ENCODE measurements at regions not wholly inside any gene's neighbourhood (a gene's known extent, or its start where the extent isn't known, plus 50 kb on each side); places are given as distances from the start of the nearest gene placed in this dataset.
"Not testable (repeated sequence)": the region's sequence is repeated elsewhere in the genome, so short reads cannot be mapped to it uniquely, and the experiment has no call there.

DNA sequence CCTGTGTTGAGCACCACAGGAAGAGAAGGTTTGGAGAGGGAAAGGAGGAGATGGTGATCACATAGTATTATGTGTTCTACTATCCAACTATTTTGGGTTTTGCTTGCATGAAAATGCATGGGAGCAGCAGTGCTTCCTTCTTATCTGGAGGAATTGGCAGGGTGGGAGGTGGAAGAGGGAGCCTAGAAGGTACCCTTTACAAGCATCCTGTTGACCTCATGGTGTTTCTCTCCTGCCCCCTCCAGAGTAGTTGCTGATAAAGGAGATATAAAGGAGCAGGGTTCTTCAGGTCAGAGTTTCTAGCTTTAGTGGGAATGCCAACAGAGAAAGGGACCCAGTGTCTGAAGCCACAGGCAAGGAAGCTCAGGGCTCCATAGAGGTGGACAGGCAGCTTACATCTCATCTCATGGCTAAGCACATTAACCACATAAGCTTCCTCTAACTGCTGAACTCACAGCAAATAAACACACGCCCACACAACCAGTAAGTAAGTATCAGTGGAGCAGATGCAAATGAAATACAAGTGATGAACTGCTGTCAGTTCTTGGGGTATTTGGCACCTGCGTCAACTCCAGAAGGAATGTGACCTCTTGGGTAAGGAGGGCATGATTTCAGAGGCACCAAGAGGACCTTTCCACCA lies 174.2 kb upstream of the SLC38A2 start:
- TF ChIP-seq TAF1 (IDR thresholded peaks at IDR 0.05; ENCODE audit: low read depth, low read length), result no peak
- peak; percentile 63 for TF ChIP-seq POU2F2 (IDR thresholded peaks at IDR 0.05; ENCODE audit: low read depth, low read length)
- FAIRE-seq (peak; percentile 68), DNase-seq (ENCODE audit: insufficient read length, low spot score) (no peak)

DNA sequence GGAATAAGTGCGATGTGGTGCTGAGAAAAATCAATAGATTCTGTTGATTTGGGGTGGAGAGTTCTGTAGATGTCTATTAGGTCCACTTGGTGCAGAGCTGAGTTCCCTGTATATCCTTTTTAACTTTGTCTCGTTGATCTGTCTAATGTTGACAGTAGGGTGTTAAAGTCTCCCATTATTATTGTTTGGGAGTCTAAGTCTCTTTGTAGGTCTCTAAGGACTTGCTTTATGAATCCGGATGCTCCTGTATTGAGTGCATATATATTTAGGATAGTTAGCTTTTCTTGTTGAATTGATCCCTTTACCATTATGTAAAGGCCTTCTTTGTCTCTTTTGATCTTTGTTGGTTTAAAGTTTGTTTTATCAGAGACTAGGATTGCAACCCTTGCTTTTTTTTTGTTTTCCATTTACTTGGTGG lies 170.8 kb upstream of the SLC38A2 start:
- FAIRE-seq; DNase-seq (ENCODE audit: insufficient read length, low spot score): not testable (repeated sequence)

DNA sequence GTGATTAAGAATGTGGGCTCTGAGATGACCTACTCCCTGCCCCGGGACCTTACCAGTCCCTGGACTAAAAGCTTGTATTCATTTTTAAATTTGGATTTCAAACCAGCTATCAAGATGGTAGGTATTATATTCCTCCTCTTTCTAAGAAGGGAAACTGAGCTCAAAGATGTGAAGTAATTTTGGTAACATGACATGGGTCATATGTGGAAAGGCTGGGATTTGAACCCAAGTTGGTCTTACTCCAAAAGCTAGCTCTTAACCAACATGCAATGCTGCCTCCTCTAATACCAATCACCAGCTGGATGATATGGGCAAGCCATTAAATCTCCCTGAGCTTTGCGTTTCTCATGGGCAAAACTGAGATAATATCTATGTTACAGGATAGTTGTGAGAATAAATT lies 166.4 kb upstream of the SLC38A2 start:
- FAIRE-seq (no peak), DNase-seq (ENCODE audit: insufficient read length, low spot score) (no peak)
- no peak for TF ChIP-seq POU2F2 (IDR thresholded peaks at IDR 0.05; ENCODE audit: low read depth, low read length)
- TF ChIP-seq TAF1 (IDR thresholded peaks at IDR 0.05; ENCODE audit: low read depth, low read length), result no peak
- no peak for TF ChIP-seq POLR2A (IDR thresholded peaks at IDR 0.05; ENCODE audit: low read depth, low read length)
- no peak for TF ChIP-seq SPI1 (IDR thresholded peaks at IDR 0.05; ENCODE audit: low read depth, low read length)
- no peak for TF ChIP-seq PAX5 (IDR thresholded peaks at IDR 0.05; ENCODE audit: insufficient read depth, low read length, severe bottlenecking)
- TF ChIP-seq POLR2AphosphoS5 (IDR thresholded peaks at IDR 0.05; ENCODE audit: low read depth, low read length), result no peak

DNA sequence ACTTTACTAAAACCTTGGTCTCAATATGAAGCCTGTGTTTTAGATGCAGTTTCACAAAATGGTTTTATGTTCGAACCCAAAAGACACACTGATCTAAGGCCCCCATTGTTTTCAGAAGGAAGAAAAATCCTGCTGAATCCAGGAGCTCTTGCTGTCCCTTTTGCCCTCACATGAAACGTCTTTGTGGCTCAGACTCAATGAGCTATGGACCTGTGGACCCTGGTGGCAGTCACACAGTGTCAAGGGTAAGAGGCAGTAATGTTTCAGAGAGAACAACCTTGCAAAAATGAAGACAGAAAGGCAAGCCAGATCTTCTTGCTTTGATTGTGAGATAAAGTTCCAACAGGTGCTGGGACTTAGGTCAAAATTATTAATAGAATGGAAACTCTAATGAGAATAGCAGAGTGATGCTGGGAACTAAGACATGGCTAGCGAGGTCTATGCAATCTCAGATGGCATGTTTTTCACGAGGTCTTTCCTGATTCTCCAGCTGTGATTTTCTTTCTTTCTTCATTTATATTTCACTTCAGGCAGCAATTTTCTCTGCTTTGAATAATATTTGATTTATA lies 164.9 kb upstream of the SLC38A2 start:
- DNase-seq (ENCODE audit: insufficient read length, low spot score) (no peak), FAIRE-seq (no peak)
- no peak for TF ChIP-seq POLR2AphosphoS5 (IDR thresholded peaks at IDR 0.05; ENCODE audit: low read depth, low read length)
- no peak for TF ChIP-seq PAX5 (IDR thresholded peaks at IDR 0.05; ENCODE audit: insufficient read depth, low read length, severe bottlenecking)

DNA sequence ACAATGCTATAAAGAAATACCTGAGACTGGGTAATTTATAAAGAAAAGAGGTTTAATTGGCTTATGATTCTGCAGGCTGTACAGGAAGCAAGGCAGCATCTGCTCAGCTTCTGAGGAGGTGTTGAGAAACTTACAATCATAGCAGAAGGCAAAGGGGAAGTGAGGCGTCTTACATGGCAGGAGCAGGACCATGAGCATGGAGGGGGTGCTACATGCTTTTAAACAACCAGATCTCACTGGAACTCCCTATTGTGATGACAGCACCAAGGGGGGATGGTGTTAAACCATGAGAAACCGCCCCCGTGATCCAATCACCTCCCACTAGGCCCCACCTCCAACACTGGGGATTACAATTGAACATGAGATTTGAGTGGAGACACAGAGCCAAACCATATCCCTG lies 163.7 kb upstream of the SLC38A2 start:
- peak; percentile 92 for TF ChIP-seq SPI1 (IDR thresholded peaks at IDR 0.05; ENCODE audit: low read depth, low read length)
- DNase-seq (ENCODE audit: insufficient read length, low spot score), result not testable (repeated sequence)
- FAIRE-seq, result peak; percentile 23

DNA sequence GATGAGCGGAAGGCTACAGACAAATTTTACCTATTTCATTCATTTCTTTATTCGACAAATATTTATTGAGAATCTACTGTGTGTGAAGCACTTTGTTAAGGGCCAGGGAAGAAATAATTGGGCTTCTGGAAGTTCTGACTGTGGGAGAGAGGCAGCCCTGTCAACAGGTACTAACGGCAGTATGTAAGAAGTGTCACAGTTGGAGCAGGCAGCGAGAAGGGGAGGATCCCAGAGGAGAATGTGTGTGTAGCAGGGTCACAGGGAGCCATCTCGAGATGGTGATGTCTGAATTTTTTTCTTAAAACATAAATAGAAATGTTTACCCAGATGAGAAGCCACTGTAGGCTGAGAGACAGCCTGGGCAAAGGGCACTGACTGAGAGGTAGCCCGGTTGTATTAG lies 163.3 kb upstream of the SLC38A2 start:
- no peak for TF ChIP-seq TAF1 (IDR thresholded peaks at IDR 0.05; ENCODE audit: low read depth, low read length)
- no peak for TF ChIP-seq SPI1 (IDR thresholded peaks at IDR 0.05; ENCODE audit: low read depth, low read length)
- no peak for TF ChIP-seq POU2F2 (IDR thresholded peaks at IDR 0.05; ENCODE audit: low read depth, low read length)
- no peak for TF ChIP-seq POLR2AphosphoS5 (IDR thresholded peaks at IDR 0.05; ENCODE audit: low read depth, low read length)
- TF ChIP-seq POLR2A (IDR thresholded peaks at IDR 0.05; ENCODE audit: low read depth, low read length), result no peak
- no peak for TF ChIP-seq PAX5 (IDR thresholded peaks at IDR 0.05; ENCODE audit: insufficient read depth, low read length, severe bottlenecking)
- DNase-seq (ENCODE audit: insufficient read length, low spot score) (no peak), FAIRE-seq (no peak)

DNA sequence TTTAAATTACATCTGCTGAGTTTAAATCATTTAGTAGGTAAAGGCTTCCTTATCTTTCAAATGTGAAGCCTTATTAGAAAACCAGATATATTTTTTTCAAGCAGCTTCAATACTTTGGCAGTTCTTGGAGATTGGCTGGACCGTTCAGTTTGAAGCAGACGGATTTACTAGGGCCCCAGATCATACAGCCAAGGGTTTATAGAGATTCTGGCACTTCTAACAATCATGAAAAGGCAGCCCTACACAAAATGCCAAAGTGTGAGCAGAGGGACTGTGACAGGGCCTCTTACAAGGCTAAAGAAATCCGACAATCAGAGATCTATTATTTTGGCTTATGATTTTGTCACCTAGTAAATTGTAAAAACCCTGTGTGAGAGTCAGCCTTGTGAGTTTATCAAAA lies 162.8 kb upstream of the SLC38A2 start:
- no peak for FAIRE-seq
- no peak for TF ChIP-seq PAX5 (IDR thresholded peaks at IDR 0.05; ENCODE audit: insufficient read depth, low read length, severe bottlenecking)
- no peak for TF ChIP-seq POLR2AphosphoS5 (IDR thresholded peaks at IDR 0.05; ENCODE audit: low read depth, low read length)
- TF ChIP-seq POU2F2 (IDR thresholded peaks at IDR 0.05; ENCODE audit: low read depth, low read length), result no peak
- TF ChIP-seq POLR2A (IDR thresholded peaks at IDR 0.05; ENCODE audit: low read depth, low read length), result no peak
- no peak for TF ChIP-seq TAF1 (IDR thresholded peaks at IDR 0.05; ENCODE audit: low read depth, low read length)
- TF ChIP-seq SPI1 (IDR thresholded peaks at IDR 0.05; ENCODE audit: low read depth, low read length), result no peak
- DNase-seq (ENCODE audit: insufficient read length, low spot score), result no peak

DNA sequence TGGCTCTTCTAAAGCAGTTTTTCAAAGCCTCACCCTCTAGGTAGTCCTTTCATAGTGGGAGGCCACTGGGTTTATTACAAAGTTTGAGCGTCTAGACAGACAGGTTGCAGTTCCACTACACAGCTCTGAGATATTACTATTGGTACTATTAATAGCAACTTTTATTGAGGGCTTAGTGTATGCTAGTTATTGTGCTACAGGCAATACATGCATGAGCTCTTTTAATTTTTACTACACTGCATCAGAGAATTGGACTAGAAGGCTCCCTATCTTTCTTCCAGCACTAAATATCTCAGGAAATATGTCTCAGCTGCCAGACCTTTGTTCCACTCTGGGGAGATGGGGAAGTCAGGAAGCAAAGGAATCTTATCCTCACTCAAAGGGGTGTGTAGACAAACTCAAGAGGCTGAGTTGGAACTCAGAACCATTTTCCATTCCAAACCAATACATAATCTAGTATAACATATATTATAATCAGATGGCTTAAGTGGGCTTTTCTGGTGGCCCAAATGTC lies 161.8 kb upstream of the SLC38A2 start:
- TF ChIP-seq POU2F2 (IDR thresholded peaks at IDR 0.05; ENCODE audit: low read depth, low read length) (no peak), POLR2A (IDR thresholded peaks at IDR 0.05; ENCODE audit: low read depth, low read length) (no peak), POLR2AphosphoS5 (IDR thresholded peaks at IDR 0.05; ENCODE audit: low read depth, low read length) (no peak), PAX5 (IDR thresholded peaks at IDR 0.05; ENCODE audit: insufficient read depth, low read length, severe bottlenecking) (no peak), SPI1 (IDR thresholded peaks at IDR 0.05; ENCODE audit: low read depth, low read length) (no peak), TAF1 (IDR thresholded peaks at IDR 0.05; ENCODE audit: low read depth, low read length) (no peak)
- no peak for DNase-seq (ENCODE audit: insufficient read length, low spot score)
- FAIRE-seq, result no peak

DNA sequence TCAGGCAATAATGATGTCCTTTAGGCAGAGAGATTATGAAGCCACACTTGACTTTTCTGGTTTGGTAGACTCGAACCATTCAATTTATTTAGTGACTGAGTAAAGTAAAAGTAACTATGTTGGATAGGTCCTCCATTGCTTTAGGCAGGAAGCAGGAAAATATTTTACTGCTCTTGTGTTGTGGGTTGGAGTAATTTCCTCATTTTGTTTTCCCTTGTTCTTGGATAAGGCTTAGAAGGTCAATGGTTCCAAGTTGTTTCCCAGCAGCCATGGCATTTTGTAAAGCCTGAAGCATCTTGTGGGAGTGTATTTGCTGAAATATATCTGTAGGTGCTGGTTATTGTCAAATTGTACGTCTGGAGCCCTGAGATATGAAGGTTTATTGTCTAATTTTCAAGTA lies 161.2 kb upstream of the SLC38A2 start:
- DNase-seq (ENCODE audit: insufficient read length, low spot score), result no peak
- TF ChIP-seq PAX5 (IDR thresholded peaks at IDR 0.05; ENCODE audit: insufficient read depth, low read length, severe bottlenecking), result no peak
- TF ChIP-seq POU2F2 (IDR thresholded peaks at IDR 0.05; ENCODE audit: low read depth, low read length), result no peak
- TF ChIP-seq POLR2A (IDR thresholded peaks at IDR 0.05; ENCODE audit: low read depth, low read length), result no peak
- no peak for TF ChIP-seq TAF1 (IDR thresholded peaks at IDR 0.05; ENCODE audit: low read depth, low read length)
- no peak for TF ChIP-seq SPI1 (IDR thresholded peaks at IDR 0.05; ENCODE audit: low read depth, low read length)
- no peak for TF ChIP-seq POLR2AphosphoS5 (IDR thresholded peaks at IDR 0.05; ENCODE audit: low read depth, low read length)
- FAIRE-seq, result no peak

DNA sequence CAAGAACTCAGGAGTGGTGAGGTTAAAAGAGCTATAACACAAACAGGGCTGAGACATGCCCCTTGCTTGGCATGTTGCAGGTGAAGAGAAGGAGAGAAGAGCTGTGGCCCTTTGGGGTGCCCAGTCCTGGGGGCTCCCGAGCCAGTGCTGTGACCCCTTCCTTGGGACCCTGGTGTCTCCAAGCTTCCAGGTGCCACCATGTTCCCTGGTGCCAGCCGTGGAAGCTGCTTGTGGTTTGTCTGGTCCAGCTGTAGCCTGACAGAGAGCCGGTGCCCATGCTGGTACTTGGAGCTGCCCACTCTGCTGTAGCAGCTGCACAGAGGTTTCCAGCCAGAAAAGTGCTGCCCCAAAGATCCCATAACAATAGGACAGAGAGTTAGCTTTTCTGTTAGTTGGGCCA lies 159.2 kb upstream of the SLC38A2 start:
- no peak for TF ChIP-seq TAF1 (IDR thresholded peaks at IDR 0.05; ENCODE audit: low read depth, low read length)
- no peak for TF ChIP-seq PAX5 (IDR thresholded peaks at IDR 0.05; ENCODE audit: insufficient read depth, low read length, severe bottlenecking)
- TF ChIP-seq POLR2AphosphoS5 (IDR thresholded peaks at IDR 0.05; ENCODE audit: low read depth, low read length), result no peak
- no peak for TF ChIP-seq SPI1 (IDR thresholded peaks at IDR 0.05; ENCODE audit: low read depth, low read length)
- no peak for TF ChIP-seq POLR2A (IDR thresholded peaks at IDR 0.05; ENCODE audit: low read depth, low read length)
- no peak for TF ChIP-seq POU2F2 (IDR thresholded peaks at IDR 0.05; ENCODE audit: low read depth, low read length)
- no peak for FAIRE-seq

More for the DNA sequence above, 159.2 kb upstream of the SLC38A2 start:
- DNase-seq (ENCODE audit: insufficient read length, low spot score), result no peak

Data from GM12891 (cell line).